Natural killer cell (primary cell): ENCODE measurements at regions not wholly inside any gene's neighbourhood (a gene's known extent, or its start where the extent isn't known, plus 50 kb on each side); places are given as distances from the start of the nearest gene placed in this dataset.

Experiments
- ATAC-seq, 3 donors: fragments of 150-1000 bp in 2 of 3; fragments of 200-7000 bp in 1 of 3; cut with Tn5 transposase; 1 replicate in 1 of 3; 2 replicates in 2 of 3; pipeline ENCODE4 v1.10.0; 2021; ENCODE audit warnings: mild to moderate bottlenecking in 2 of 3, moderate library complexity in 2 of 3
- DNase-seq, 2 donors: peaks; one replicate each; pipeline versions ENCODE4 v3.0.0 to v3.0.0-alpha.2; 2013 to 2021; ENCODE audit warnings: mixed read lengths in 1 of 2
- H3K27ac ChIP-seq: one replicate; pipeline ENCODE4 v1.5.1; 2013; ENCODE audit warnings: mild to moderate bottlenecking, low read length
- H3K27me3 ChIP-seq: one replicate; pipeline ENCODE4 v1.6.1; 2013; ENCODE audit warnings: low read length; ENCODE audit not compliant: control insufficient read depth, insufficient read depth
- H3K36me3 ChIP-seq: one replicate; pipeline ENCODE4 v1.6.1; 2013; ENCODE audit warnings: low read length; ENCODE audit not compliant: control insufficient read depth, insufficient read depth
- H3K4me1 ChIP-seq: one replicate; pipeline ENCODE4 v1.6.1; 2013; ENCODE audit warnings: low read length; ENCODE audit not compliant: control insufficient read depth, insufficient read depth
- H3K4me3 ChIP-seq: one replicate; pipeline ENCODE4 v1.5.1; 2013; ENCODE audit warnings: low read length
- H3K9me3 ChIP-seq: one replicate; pipeline ENCODE4 v1.6.1; 2013; ENCODE audit warnings: low read length; ENCODE audit not compliant: control insufficient read depth, insufficient read depth
- H3K27ac Mint-ChIP-seq, 2 donors: one replicate each; pipeline ENCODE4 v1.8.0; 2022; ENCODE audit warnings: mild to moderate bottlenecking in 2 of 2, mixed read lengths in 2 of 2, moderate library complexity in 1 of 2
- H3K27me3 Mint-ChIP-seq, 2 donors: one replicate each; pipeline ENCODE4 v1.8.0; 2022; ENCODE audit warnings: low read depth in 2 of 2, mixed read lengths in 2 of 2
- H3K36me3 Mint-ChIP-seq: one replicate; pipeline ENCODE4 v1.8.0; 2022; ENCODE audit warnings: mixed read lengths
- H3K4me1 Mint-ChIP-seq, 2 donors: one replicate each; pipeline ENCODE4 v1.8.0; 2022; ENCODE audit warnings: mixed read lengths in 2 of 2
- H3K4me3 Mint-ChIP-seq: one replicate; pipeline ENCODE4 v1.8.0; 2022; ENCODE audit warnings: mild to moderate bottlenecking, moderate library complexity, mixed read lengths
- H3K9me3 Mint-ChIP-seq, 2 donors: one replicate each; pipeline ENCODE4 v1.8.0; 2022; ENCODE audit warnings: mixed read lengths in 2 of 2
- CTCF ChIP-seq: fragments of 200-600 bp; IDR thresholded peaks from one replicate; pipeline ENCODE4 v1.8.0; 2022; ENCODE audit warnings: antibody characterized with exemption
- WGBS: methylation state at CpG from one replicate; pipeline ENCODE4 v1.1.7; 2013; ENCODE audit warnings: missing lambda C conversion rate; ENCODE audit not compliant: insufficient coverage; 5-methylcytosine and 5-hydroxymethylcytosine counted together
- intact Hi-C: fragments of 100-400 bp; cut with micrococcal nuclease; formaldehyde crosslinking; loops from one replicate; pipeline ENCODE4 v1.14.2; 2022

DNA sequence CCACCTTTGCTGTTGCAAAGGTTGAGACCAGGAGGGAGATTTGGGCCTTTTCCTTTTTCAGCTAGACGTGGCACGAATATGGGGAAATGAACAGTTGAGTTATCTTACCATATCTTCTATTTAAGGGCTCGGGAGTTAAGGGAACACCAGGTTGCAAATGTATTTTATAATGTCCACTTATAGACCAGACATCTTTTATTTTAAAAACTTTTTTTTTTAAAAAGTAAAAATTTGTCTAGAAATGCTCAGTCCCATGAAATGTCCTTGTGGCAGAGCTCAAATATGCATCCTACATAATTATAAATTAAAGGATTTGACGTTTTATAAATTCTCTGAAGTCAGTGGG lies 103.6 kb upstream of the VEPH1 start:
- ATAC-seq (no peak), DNase-seq (no peak)
- H3K4me3 ChIP-seq, result no peak overlapping the region
- no peaks in the 10 kb centered on the region for H3K4me1 ChIP-seq
- no peaks in the 10 kb centered on the region for H3K36me3 ChIP-seq
- H3K27me3 ChIP-seq, result no peaks in the 10 kb centered on the region
- 90% methylated on average over 2 of the region's 4 CpGs for WGBS
- Mint-ChIP-seq H3K4me3 (no peak overlapping the region), H3K9me3 (no peaks in the 10 kb centered on the region), H3K4me1 (peaks cover 5% of the 10 kb centered on the region in 2 donors), H3K27ac (no peak overlapping the region), H3K27me3 (peaks cover 0 to 8% of the 10 kb centered on the region in 2 donors), H3K36me3 (no peaks in the 10 kb centered on the region)
- peak; percentile 14 for TF ChIP-seq CTCF
- no peak overlapping the region for H3K27ac ChIP-seq
- intact Hi-C loops, result no loop called here
- H3K9me3 ChIP-seq, result no peaks in the 10 kb centered on the region

DNA sequence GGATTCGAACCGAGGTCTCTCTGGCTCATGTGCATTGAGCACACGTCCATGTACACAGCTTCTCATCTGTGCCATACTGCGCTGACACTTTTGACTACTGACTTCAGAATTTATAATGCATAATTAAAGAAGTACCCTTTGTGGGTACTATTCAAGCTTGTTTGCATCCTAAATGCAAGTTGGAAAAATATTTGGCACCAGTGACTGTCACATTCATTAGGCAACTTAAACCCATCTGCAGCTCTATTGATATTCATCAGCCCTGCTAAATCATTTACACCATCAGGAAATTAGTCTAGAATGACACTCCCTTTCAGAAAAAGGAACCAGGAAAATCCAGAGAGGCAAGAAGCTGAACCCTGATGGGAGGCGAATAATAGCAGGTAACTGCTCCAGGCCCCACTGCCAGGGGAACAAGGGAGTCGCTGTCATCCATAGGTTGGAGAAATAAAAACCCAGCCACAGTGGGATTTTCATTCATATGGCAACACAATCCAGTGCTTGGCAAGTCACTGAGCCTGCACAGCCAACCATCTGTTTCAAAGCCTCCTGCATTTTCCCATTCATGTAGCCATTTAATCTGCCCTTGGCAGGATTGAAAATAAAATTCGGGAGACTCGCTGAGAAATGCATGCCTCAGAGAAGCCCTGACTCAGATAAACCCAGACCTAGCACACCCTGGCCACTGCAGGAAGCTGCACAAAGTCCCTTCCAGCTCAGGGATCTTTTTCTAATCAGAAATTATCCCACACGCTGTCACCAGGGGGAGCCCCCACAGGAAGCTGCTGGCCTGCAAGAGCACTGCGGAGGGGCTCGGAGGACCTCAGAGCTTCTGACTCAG lies 103.0 kb upstream of the VEPH1 start:
- Mint-ChIP-seq H3K36me3 (no peaks in the 10 kb centered on the region), H3K27ac (no peak overlapping the region), H3K4me3 (no peak overlapping the region), H3K4me1 (peaks cover 4 to 5% of the 10 kb centered on the region in 2 donors), H3K27me3 (peaks cover 3 to 12% of the 10 kb centered on the region in 2 donors), H3K9me3 (no peaks in the 10 kb centered on the region)
- Histone ChIP-seq H3K36me3 (no peaks in the 10 kb centered on the region), H3K9me3 (no peaks in the 10 kb centered on the region), H3K4me3 (no peak overlapping the region), H3K27me3 (no peaks in the 10 kb centered on the region), H3K4me1 (no peaks in the 10 kb centered on the region), H3K27ac (no peak overlapping the region)
- intact Hi-C loops, result no loop called here
- peak; percentile 71 for TF ChIP-seq CTCF
- peak; percentile 23 to 64 for DNase-seq
- peak; percentile 81 to 94 (median 82) for ATAC-seq
- WGBS, result 45% methylated on average over 11 of the region's 11 CpGs

DNA sequence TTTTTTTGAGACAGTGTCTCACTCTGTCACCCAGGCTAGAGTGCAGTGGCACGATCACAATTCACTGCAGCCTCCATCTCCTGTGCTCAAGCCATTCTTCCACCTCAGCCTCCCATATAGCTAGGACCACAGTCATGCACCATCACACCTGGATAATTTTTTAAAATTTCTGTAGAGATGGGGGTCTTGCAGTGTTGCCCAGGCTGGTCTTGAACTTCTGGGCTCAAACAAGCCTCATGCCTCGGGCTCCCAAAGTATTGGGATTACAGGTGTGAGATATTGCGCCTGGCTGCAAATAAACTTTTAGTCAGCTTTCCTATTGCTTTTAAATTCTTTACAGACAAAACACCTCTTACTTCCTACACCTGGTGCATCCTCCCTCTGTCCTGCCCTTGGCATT lies 102.1 kb upstream of the VEPH1 start:
- H3K27me3 Mint-ChIP-seq, result peaks cover 3 to 7% of the 10 kb centered on the region in 2 donors
- no peak overlapping the region for H3K4me3 ChIP-seq
- no peak for ATAC-seq
- H3K36me3 Mint-ChIP-seq, result no peaks in the 10 kb centered on the region
- no peaks in the 10 kb centered on the region for H3K4me1 ChIP-seq
- no peak overlapping the region for H3K27ac ChIP-seq
- H3K27me3 ChIP-seq, result no peaks in the 10 kb centered on the region
- H3K9me3 Mint-ChIP-seq, result no peaks in the 10 kb centered on the region
- H3K9me3 ChIP-seq, result no peaks in the 10 kb centered on the region
- WGBS, result 90% methylated on average over 3 of the region's 3 CpGs
- no peak overlapping the region for H3K4me3 Mint-ChIP-seq
- H3K27ac Mint-ChIP-seq, result no peak overlapping the region
- H3K4me1 Mint-ChIP-seq, result peaks cover 0 to 5% of the 10 kb centered on the region in 2 donors
- no peak for TF ChIP-seq CTCF
- DNase-seq, result no peak
- H3K36me3 ChIP-seq, result no peaks in the 10 kb centered on the region
- intact Hi-C loops, result no loop called here

DNA sequence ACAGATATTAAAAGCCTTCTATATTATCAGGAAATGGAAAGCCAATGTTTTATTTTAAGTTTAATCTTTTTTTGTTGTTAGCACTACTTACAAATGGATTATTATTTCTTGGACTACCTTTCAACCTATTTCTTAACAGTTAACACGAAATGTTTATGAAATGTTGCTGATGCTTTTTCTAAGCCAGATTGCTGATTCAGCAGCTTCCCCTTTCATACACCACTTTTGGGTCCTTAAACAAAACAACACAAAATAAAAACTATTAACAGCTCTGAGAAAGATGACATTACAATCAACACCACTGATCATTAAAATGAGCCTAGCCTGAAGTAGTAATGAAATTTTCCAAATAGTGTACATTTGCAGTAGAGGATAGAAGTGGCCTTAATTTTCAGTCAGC lies 99.2 kb upstream of the VEPH1 start:
- H3K9me3 Mint-ChIP-seq, result no peaks in the 10 kb centered on the region
- no peak overlapping the region for H3K27ac Mint-ChIP-seq
- Histone ChIP-seq H3K4me1 (no peaks in the 10 kb centered on the region), H3K4me3 (no peak overlapping the region), H3K27me3 (no peaks in the 10 kb centered on the region), H3K9me3 (no peaks in the 10 kb centered on the region), H3K27ac (no peak overlapping the region), H3K36me3 (no peaks in the 10 kb centered on the region)
- TF ChIP-seq CTCF, result no peak
- intact Hi-C loops, result no loop called here
- peaks cover 3 to 16% of the 10 kb centered on the region in 2 donors for H3K27me3 Mint-ChIP-seq
- no peak overlapping the region for H3K4me3 Mint-ChIP-seq
- peaks cover 0 to 5% of the 10 kb centered on the region in 2 donors for H3K4me1 Mint-ChIP-seq
- WGBS, result 100% methylated on average over 1 of the region's 1 CpG
- no peak for ATAC-seq
- H3K36me3 Mint-ChIP-seq, result no peaks in the 10 kb centered on the region
- no peak for DNase-seq
